Kidney (tissue), 13 donors: ENCODE measurements at regions not wholly inside any gene's neighbourhood (a gene's known extent, or its start where the extent isn't known, plus 50 kb on each side); places are given as distances from the start of the nearest gene placed in this dataset.

Experiments used
- DNase-seq, 5 donors: peaks; one replicate each; pipeline ENCODE4 v3.0.0-alpha.2; 2013 to 2020
- FAIRE-seq: peaks from 2 replicates; lab custom pipeline; 2012; peaks lifted over from hg19 to GRCh38; lab: Jason Lieb, UNC
- H3K27ac ChIP-seq, 2 donors: one replicate each; pipeline ENCODE4 v1.7.0; 2013; ENCODE audit warnings: low read depth in 2 of 2, low read length in 2 of 2, inconsistent platforms in 1 of 2
- H3K27me3 ChIP-seq: one replicate; pipeline ENCODE4 v1.7.1; 2013; ENCODE audit warnings: low read length, inconsistent platforms; ENCODE audit not compliant: control insufficient read depth, insufficient read depth
- H3K36me3 ChIP-seq, 3 donors: one replicate each; pipeline versions ENCODE4 v1.7.0 to v1.7.1; 2013; ENCODE audit warnings: low read length in 3 of 3, control low read depth in 1 of 3, inconsistent platforms in 1 of 3; ENCODE audit not compliant: insufficient read depth in 3 of 3, control insufficient read depth in 2 of 3
- H3K4me1 ChIP-seq, 3 donors: one replicate each; pipeline versions ENCODE4 v1.7.0 to v1.7.1; 2013; ENCODE audit warnings: low read length in 3 of 3, inconsistent platforms in 1 of 3, low read depth in 1 of 3; ENCODE audit not compliant: control insufficient read depth in 2 of 3, insufficient read depth in 2 of 3
- H3K4me3 ChIP-seq, 3 donors: one replicate each; pipeline versions ENCODE4 v1.7.0 to v1.8.1; 2013; ENCODE audit warnings: low read length in 3 of 3, control low read depth in 1 of 3, inconsistent platforms in 1 of 3
- H3K9ac ChIP-seq, 3 donors: one replicate each; pipeline versions ENCODE4 v1.7.0 to v1.7.1; 2013; ENCODE audit warnings: low read length in 3 of 3, control low read depth in 1 of 3, inconsistent platforms in 1 of 3
- H3K9me3 ChIP-seq, 3 donors: one replicate each; pipeline versions ENCODE4 v1.7.0 to v1.7.1; 2013; ENCODE audit warnings: low read length in 3 of 3, control low read depth in 1 of 3, inconsistent platforms in 1 of 3; ENCODE audit not compliant: control insufficient read depth in 2 of 3, insufficient read depth in 1 of 3
- CTCF ChIP-seq: IDR thresholded peaks from 3 replicates; pipeline ENCODE4 v1.5.1; 2012; ENCODE audit warnings: mild to moderate bottlenecking, moderate library complexity, borderline replicate concordance; ENCODE audit not compliant: insufficient read depth; ENCODE audit errors: extremely low read depth
- intact Hi-C: fragments of 100-400 bp; cut with DNase I; formaldehyde crosslinking; loops from one replicate; pipeline ENCODE4 v1.11.1; 2022
- donor health status: control.
- donor health status: control.
- donor health status: control.
- donor health status: control.
- donor health status: control.
- donor health status: DM: yes; HTN: yes; CAD: no.
- donor health status: Normal renal cell carcinoma (clear cell type).

- Histone ChIP-seq H3K27me3 (no peaks in the 10 kb centered on the region), H3K9me3 (no peaks in the 10 kb centered on the region), H3K27ac (no peak overlapping the region), H3K9ac (no peak overlapping the region), H3K36me3 (no peaks in the 10 kb centered on the region), H3K4me1 (no peaks in the 10 kb centered on the region), H3K4me3 (no peak overlapping the region)
- DNase-seq (peak in 1 of 5 donors; percentile 65), FAIRE-seq (no peak)
- TF ChIP-seq CTCF, result no peak
- intact Hi-C loops, result no loop called here
Measured at GRCh38 chr7:54469740-54470139, 72.4 kb upstream of the VSTM2A start.

GRCh38 chr7:54476609-54477008, 65.6 kb upstream of the VSTM2A start:
- no peaks in the 10 kb centered on the region for H3K36me3 ChIP-seq
- H3K4me1 ChIP-seq, result no peaks in the 10 kb centered on the region
- H3K4me3 ChIP-seq, result no peak overlapping the region
- no peak overlapping the region for H3K9ac ChIP-seq
- intact Hi-C loops, result no loop called here
- H3K9me3 ChIP-seq, result no peaks in the 10 kb centered on the region
- H3K27ac ChIP-seq, result no peak overlapping the region
- DNase-seq, result no peak
- FAIRE-seq, result peak; percentile 76
- no peak for TF ChIP-seq CTCF
- H3K27me3 ChIP-seq, result no peaks in the 10 kb centered on the region

- no peaks in the 10 kb centered on the region for H3K36me3 ChIP-seq
- intact Hi-C loops, result no loop called here
- H3K4me3 ChIP-seq, result no peak overlapping the region
- FAIRE-seq (no peak), DNase-seq (no peak)
- no peaks in the 10 kb centered on the region for H3K27me3 ChIP-seq
- no peak overlapping the region for H3K9ac ChIP-seq
- no peak overlapping the region for H3K27ac ChIP-seq
- TF ChIP-seq CTCF, result no peak
- no peaks in the 10 kb centered on the region for H3K4me1 ChIP-seq
- no peaks in the 10 kb centered on the region for H3K9me3 ChIP-seq
Measured at GRCh38 chr7:54477083-54477482, 65.1 kb upstream of the VSTM2A start.

GRCh38 chr7:54483523-54483922, 58.7 kb upstream of the VSTM2A start:
- Histone ChIP-seq H3K9me3 (no peaks in the 10 kb centered on the region), H3K27ac (no peak overlapping the region), H3K27me3 (no peaks in the 10 kb centered on the region), H3K4me3 (no peak overlapping the region), H3K9ac (no peak overlapping the region), H3K4me1 (no peaks in the 10 kb centered on the region), H3K36me3 (no peaks in the 10 kb centered on the region)
- no peak for TF ChIP-seq CTCF
- FAIRE-seq (no peak), DNase-seq (no peak)
- intact Hi-C loops, result no loop called here
